ENCODE measurements at regions not wholly inside any gene's neighbourhood (a gene's known extent, or its start where the extent isn't known, plus 50 kb on each side); places are given as distances from the start of the nearest gene placed in this dataset.
"Not testable (repeated sequence)": the region's sequence is repeated elsewhere in the genome, so short reads cannot be mapped to it uniquely, and the experiment has no call there.

- no peak for DNase-seq
These were observed 54.6 kb downstream of the DKK1 start for GRCh38 chr10:52368725-52369124.

GRCh38 chr10:52374207-52374606, 60.1 kb downstream of the DKK1 start:
- DNase-seq = not testable (repeated sequence)

GRCh38 chr10:52376694-52377354, 62.7 kb downstream of the DKK1 start:
- DNase-seq = no peak

- DNase-seq = no peak
These were observed 64.0 kb downstream of the DKK1 start for GRCh38 chr10:52378124-52378523.

GRCh38 chr10:52379287-52379686, 65.2 kb downstream of the DKK1 start:
- no peak for DNase-seq

GRCh38 chr10:52383088-52383487, 69.0 kb downstream of the DKK1 start:
- DNase-seq = no peak

- DNase-seq = no peak
These were observed 73.7 kb downstream of the DKK1 start for GRCh38 chr10:52387744-52388143.

GRCh38 chr10:52390388-52390787, 76.3 kb downstream of the DKK1 start:
- no peak for DNase-seq

GRCh38 chr10:52391927-52392602, 78.0 kb downstream of the DKK1 start:
- no peak for DNase-seq

GRCh38 chr10:52394246-52394645, 80.2 kb downstream of the DKK1 start:
- peak; percentile 33 for DNase-seq

GRCh38 chr10:52400562-52400961, 86.5 kb downstream of the DKK1 start:
- DNase-seq = peak; percentile 35

- DNase-seq = not testable (repeated sequence)
These were observed 89.7 kb downstream of the DKK1 start for GRCh38 chr10:52403801-52404200.

- no peak for DNase-seq
These were observed 95.1 kb downstream of the DKK1 start for GRCh38 chr10:52409195-52409594.

- DNase-seq = no peak
These were observed 95.8 kb downstream of the DKK1 start for GRCh38 chr10:52409928-52410327.

GRCh38 chr10:52410916-52411315, 96.8 kb downstream of the DKK1 start:
- DNase-seq = no peak

- no peak for DNase-seq
These were observed 105.2 kb downstream of the DKK1 start for GRCh38 chr10:52419281-52419680.

- DNase-seq = no peak
These were observed 106.6 kb downstream of the DKK1 start for GRCh38 chr10:52420656-52421055.

- no peak for DNase-seq
These were observed 109.3 kb downstream of the DKK1 start for GRCh38 chr10:52423369-52423768.

GRCh38 chr10:52424341-52424740, 110.3 kb downstream of the DKK1 start:
- DNase-seq = no peak

GRCh38 chr10:52434734-52435133, 120.7 kb downstream of the DKK1 start:
- DNase-seq = no peak

- peak; percentile 20 for DNase-seq
These were observed 122.6 kb downstream of the DKK1 start for GRCh38 chr10:52436664-52437063.

GRCh38 chr10:52437205-52437646, 123.1 kb downstream of the DKK1 start:
- peak; percentile 9 for DNase-seq

- no peak for DNase-seq
These were observed 124.0 kb downstream of the DKK1 start for GRCh38 chr10:52438119-52438518.

- no peak for DNase-seq
These were observed 126.7 kb downstream of the DKK1 start for GRCh38 chr10:52440612-52441285.
